T-helper 1 cell treated with Interleukin-12 subunit alpha and Interleukin-12 subunit beta and Interleukin-4 antibody, amounts not matched to agents 30 ng/mL and 1 ng/mL, for 36 hours (primary cell): ENCODE measurements at regions not wholly inside any gene's neighbourhood (a gene's known extent, or its start where the extent isn't known, plus 50 kb on each side); places are given as distances from the start of the nearest gene placed in this dataset.
"Not testable (repeated sequence)": the region's sequence is repeated elsewhere in the genome, so short reads cannot be mapped to it uniquely, and the experiment has no call there.

Source experiments
- intact Hi-C: fragments of 100-400 bp; cut with micrococcal nuclease; formaldehyde crosslinking; loops from one replicate; pipeline ENCODE4 v1.15.1; 2024

DNA sequence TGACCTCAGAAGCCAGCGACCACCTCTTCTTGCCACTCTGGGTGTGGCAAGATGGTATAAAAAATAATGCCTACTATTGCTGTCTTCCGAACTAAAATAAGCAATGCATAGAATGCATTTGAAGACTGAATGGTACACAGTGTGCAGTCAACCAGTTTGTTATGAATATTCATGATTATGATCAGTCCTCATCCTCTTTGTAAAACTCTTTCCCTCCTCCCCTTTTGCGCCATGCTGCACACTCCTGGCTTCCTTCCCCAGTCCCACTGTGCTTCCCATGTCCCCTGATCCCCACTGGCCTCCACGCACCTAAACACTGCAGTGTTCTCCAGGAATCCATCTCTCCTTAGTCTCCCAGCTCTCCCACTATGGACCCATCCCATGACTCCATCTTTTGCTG, 348.0 kb downstream of the SOX9 start:
- intact Hi-C loops, result no loop called here

DNA sequence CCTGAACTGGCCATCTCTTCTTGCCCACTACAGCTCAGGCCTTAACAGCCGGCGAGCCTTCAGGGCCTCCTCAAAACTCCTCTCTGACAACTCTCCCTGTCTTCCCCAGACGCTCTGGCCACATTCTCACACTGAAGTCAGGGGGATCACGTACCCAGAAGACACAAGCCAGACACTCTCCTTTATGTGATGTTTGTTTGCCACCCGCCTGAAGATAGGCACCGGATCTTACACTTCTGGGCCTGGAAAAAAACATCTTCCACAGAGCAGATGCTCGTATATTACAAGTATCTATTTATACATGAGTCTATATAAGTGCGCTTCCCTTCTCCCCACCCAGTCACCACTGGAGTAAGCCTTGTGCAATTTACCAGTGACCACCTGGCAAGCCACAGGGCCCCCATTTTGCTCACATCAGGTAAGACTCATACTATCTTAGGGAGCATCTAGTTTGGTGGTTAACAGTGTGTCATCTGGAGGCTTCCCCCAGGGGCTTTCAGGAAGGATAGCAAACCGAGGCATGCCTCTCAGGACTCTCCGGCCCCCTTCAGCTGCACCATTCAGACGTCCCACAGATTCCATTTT, 349.4 kb downstream of the SOX9 start:
- intact Hi-C loops, result no loop called here

DNA sequence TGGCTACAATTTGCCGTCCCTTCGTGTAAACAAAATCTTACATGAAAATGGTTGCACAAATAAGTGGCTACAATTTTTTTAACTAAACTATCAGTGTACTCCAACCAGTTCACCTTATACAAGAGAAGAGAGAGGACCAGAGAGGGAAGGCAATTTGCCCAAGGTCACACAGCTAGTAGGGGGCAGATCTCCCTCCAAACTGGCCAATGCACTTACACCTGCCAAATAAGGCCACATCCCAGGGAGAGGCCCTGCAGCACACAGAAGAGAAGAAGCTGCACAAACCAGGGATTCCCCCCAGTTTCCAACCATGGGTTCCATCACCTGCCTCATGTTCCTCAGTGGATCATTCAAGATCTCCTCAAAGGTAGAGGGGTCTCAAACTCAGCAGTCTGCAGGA, 349.9 kb downstream of the SOX9 start:
- intact Hi-C loops, result no loop called here

DNA sequence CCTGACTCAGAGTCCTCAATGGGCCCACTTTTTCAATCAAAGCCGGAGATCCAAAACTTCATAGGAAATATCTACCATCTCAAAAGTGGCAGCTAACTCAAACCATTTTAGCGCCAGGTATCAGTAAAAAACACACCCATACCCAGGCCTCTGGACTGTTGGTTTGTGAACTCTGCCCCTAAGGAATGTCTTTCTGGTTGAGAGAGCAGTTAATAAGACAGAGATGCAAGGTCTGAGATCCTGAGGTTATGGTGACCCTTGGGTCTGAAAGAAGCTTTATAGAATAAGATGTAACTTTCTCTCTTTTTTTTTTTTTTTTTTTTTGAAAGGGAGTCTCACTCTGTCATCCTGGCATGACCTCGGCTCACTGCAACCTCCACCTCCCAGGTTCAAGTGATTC, 350.5 kb downstream of the SOX9 start:
- intact Hi-C loops, result no loop called here

DNA sequence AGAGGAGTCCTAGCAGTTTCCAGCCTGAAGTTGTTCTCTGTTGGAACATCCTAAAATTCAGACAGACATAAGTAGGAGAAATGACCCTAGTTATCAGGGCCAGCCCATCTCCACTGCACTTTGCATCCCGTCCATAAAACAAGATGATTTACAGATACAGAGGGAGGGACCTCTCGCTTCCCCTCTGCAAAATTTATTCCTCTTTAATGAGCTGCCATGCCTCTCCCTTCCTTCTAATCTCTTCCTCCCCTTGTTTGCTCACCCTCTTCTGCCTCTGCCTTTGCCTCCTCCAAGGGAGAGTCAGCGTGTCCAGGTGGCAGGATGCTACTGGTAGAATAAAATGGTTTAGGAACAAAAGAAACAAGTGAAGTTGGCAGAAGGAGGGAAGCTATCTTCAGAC, 351.3 kb downstream of the SOX9 start:
- intact Hi-C loops, result no loop called here

DNA sequence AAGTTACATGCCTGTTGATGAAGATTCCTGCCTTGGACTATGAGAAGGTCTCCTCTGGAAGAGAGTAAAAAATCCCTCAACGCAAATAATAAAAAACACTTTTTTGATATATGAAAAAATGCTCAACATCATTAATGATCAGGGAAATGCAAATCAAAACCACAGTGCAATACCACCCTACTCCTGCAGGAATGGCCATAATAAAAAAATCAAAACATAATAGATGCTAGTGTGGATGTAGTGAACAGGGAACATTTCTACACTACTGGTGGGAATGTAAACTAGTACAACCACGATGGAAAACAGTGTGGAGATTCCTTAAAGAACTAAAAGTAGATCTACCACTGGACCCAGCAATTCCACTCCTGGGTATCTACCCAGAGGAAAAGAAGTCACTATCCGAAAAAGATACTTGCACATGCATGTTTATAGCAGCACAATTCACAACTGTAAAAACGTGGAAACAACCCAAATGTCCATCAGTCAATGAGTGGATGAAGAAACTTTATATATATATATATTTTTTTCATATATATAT, 352.1 kb downstream of the SOX9 start:
- intact Hi-C loops, result not testable (repeated sequence)

DNA sequence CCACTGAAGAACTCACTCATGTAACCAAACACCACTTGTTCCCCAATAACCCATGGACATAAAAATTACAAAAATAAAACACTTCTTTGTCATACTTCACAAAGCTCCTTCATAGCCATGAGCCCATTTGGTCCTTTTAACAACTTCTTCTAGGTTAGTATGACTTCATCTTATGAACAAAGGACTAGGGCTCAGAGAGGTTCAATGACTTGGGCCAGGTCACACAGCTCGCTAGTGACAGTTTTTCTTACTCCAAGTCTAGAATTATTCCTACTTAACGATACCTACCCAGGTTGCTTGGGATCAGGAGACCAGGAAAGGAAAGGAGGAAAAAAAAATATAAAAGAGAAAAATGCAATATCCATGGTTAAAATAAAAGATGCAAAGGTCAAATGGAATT, 353.4 kb downstream of the SOX9 start:
- intact Hi-C loops, result no loop called here

DNA sequence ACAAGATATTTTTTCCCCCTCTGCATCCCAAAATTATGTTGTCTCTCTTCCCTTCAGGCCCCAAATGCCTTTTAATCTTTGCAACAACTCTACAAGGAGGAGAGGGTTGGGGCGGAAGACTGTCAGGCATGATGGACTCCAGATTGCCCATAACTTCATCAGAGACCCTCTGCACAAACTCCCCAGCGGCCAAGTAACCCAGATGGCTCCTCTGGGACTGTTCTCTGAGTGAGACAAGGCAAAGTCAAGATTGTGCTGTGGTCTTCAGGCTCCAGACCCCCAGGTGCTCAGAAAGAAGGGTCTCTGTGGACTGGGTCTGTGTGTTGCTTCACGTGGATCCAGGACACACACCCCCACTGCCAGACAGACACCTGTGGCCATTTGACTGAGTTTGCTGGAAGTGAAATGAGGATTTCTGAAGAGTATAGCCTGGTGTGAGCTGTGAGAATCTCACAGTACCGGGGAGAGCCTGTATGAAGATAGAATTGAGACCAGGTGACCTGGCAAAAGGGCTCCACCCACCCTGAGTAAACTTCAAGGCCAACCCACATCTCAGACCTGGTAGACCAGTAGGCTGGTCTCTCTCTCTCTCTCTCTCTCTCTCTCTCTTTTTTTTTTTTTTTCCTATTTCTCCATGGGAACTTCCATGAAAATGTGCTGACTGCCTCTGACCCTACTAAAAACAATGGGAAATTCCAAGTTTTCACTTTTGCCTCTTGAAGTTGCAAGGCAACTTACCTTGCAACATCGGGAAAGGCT, 354.1 kb downstream of the SOX9 start:
- intact Hi-C loops, result no loop called here

DNA sequence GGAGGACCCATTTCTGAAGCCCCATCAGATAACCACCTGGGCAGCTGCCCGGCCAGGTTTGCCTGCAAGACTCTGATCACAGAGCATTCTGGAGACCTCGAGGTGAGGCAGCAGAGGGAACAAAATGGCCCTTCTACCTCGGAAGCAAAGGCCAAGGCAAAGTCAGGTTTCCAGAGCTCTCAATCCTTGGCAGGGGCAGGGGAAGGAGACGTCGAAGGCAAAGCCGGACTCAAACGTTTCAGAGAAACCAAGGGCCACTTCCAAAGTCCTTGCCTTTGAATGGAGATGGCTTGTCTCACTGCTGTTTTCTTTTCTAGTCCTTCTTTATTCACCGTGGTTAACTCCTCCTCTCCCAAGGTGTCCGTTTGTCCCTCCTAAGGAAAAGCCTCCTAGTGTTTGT, 355.3 kb downstream of the SOX9 start:
- intact Hi-C loops, result no loop called here

DNA sequence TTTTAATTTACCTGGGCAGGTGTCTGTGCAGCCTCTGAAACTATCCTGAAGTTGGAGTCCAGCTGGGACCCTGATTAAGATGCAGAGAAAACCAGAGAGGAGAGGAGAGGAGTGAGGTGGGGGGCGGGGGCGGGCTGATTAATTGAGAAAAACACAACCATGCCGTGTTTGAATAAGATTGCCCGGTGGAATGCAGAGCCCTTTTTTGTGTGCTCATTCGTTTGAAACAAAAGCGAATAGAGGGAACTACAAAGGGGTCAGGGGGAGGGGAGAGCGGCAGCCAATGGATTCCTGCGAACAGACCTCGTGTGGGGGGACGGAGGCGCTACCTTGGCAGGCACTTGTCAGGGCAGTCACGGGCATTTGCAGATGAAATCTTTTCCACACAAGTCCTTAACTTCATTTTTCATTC, 355.8 kb downstream of the SOX9 start:
- intact Hi-C loops, result no loop called here

DNA sequence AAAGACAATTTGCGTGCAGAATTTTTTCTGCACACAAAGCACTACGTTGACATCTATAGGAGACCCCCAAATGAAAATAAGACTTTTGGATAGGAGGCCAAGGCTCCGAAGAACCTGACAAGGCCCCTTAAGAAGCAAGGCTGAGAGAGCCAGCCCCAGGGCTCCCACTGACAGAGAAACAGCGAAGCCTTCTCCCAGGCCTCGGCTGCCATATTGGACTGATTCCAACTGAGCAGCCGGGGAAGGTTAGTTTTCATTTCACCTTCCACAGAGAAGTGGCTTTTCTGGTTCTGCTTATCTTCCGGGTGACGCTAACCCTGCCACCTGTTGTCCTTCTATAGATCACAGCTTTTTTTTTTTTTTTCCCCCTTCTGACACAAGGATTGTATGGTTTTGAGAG, 356.7 kb downstream of the SOX9 start:
- intact Hi-C loops, result no loop called here

DNA sequence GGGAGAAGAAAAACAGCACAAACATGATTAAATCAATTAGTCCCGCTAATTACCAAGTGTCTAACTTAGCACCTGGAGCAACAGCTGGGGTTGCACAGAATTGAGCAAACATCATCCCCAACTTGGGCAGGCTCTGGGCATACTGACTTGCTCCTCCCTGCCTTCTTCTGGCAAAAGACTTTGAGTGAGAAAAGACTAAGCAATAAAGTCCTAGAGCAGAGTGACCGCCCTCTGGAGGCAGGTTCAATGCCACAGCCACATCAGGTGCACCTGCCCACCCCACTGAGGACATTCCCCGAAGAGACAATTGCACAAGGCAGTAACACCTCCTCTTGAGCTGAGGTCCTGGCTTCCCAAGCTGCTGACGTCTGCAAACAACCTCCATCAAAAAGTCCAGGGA, 358.3 kb downstream of the SOX9 start:
- intact Hi-C loops, result no loop called here

DNA sequence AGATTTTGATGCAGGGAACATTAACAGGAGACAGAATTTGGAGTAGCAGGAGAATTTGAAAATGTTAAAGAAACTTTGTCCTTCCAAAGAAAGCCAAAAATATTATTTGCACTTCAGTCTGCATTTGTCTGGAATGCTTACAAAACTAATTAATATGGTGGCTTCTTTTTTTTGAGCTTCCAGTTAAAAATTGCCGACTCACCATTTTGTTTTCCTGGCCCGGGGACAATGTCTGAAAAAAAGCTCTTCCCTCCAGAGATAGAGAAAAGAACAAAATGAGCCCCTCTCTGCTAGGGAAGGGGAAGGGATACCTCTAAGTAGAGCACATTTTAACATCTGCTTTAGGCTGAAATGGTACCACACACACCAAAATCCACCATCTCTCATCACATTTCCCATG, 360.8 kb downstream of the SOX9 start:
- intact Hi-C loops, result no loop called here

DNA sequence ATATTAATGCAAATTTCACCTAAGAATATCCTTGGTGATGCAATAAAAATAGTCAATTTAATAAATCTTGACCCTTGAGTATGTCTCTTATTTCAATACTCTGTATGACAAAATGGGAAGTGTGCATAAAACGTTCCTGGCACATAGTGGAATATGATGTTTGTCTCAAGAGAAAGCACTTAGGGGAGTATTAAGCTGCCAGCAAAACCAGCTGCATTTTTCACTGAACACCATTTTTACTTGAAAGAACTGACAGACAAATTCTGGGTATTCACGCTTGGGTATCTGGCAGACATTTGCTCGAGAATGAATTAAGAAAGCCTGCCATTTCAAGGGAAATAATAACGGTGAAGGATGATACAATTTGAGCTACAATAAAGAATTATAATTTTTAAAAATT, 364.8 kb downstream of the SOX9 start:
- intact Hi-C loops, result no loop called here

DNA sequence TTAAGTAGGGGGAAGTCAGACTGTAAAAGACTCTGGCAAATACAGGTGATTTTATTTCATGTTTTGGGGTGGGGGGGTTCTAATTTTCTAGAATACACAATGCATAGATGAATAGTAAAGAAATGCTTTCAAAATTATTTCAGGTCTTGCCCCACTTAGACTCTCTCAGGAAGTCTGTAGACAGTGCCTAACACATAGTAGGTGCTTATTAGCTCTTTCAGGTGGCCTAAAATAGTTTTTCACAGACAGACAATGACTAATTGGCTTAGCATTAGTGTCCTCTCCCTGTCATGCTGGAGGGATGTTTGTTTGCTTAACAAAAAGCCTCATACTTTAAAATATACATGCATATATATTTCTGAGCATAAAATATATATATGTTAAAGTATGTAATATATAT, 366.0 kb downstream of the SOX9 start:
- intact Hi-C loops, result no loop called here

DNA sequence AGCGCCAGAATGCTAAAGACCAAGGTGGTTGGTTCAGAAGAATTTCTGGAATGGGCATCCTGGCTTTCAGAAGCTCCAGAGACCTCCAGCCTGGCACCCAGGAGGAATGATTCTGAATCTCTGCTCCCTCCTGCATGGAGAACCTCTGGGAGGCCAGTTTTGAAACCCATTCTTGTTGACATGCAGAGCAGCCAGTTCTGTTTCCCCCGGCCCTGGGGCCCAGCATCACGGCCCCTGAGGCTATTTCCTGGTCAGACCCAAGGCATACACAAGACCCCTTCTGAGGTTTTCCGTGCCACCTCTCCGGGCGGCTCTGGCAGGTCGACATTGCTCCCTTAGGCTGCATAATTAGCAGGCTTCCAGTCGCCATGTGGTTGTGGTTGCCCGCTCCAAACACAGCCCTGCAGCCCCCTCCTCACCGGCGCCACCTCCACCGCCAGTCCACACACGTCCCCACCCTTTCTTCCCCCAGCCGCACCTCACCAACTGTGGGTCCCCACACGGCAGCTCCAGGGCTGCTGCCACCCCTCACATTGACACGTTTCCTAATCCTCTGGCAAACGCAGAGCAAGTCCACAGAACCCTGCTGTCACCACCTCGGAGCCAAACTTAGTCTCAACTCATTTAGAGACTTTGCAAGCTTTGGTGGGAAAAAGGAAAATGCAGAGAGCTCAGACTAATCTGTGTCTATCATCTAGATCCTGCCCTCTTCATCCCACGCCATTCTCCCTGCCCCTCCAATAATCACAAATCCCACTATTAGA, 367.1 kb downstream of the SOX9 start:
- intact Hi-C loops, result no loop called here

DNA sequence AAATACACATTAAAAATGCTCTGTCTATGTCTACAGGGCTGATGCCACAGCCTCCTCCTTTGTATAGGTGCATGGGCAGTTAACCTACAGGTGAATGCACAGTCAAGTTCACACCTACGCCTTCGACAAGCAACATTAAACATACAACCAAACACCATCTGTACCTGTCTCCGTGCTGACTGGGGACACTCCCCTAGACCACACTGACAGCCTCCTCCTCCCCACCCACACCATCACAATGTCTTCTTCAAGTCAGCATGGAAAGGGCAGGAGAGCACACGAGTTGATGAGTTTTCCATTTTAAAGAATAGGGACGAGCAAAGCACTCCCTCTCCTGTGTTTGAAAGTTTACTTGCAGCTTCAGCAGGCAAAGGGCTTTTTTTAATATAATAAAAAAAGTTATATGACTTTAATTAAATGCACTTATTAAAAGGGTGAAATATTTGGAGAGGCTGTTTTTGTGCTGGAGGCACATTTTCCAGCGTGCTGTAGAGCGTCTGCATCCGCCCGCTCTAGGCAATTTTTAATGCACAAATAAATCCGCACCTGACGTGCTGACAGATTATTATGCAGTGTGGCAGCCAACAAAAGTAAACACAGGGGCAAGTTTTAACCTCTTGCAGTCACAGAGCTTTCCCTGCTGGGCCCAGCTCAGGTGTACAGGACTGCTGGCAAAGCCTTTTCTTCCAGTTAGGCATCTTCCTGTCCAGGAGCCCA, 367.9 kb downstream of the SOX9 start:
- intact Hi-C loops, result no loop called here

DNA sequence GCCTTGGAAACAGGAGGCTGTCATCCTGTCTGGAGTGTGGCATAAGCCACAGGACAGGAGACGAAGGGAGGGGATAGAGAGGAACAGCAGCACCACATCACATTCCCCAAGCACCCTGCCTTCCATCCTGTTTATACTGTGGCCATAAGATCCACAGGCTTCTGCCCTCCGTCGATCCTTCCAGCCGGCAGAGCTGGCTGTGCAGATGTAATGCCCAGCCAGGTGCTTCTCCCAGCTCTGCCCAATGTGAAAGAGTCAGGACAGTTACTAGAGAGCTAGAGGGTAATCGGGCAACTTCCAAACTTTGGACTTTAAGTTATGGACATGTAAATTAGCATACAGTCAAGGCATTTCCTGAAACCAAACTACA, 368.4 kb downstream of the SOX9 start:
- intact Hi-C loops, result no loop called here

DNA sequence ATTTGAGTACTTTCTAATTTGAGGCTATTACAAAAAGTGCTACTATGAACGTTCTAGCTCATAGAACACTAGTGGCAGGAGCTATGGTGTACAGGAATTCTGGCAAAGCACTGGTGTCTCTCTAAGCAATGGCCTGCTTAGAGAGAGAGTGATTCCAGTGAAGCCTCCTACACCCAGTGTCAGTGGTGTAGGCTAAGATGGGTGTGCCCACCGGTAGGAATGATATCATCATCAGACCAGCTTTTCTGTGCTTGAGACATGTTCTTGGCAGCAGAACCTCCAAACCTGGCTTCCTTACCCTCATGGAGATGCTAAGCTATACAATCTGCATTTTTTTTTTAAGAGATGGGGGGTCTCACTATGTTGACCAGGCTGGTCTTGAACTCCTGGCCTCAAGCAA, 370.3 kb downstream of the SOX9 start:
- intact Hi-C loops, result no loop called here

DNA sequence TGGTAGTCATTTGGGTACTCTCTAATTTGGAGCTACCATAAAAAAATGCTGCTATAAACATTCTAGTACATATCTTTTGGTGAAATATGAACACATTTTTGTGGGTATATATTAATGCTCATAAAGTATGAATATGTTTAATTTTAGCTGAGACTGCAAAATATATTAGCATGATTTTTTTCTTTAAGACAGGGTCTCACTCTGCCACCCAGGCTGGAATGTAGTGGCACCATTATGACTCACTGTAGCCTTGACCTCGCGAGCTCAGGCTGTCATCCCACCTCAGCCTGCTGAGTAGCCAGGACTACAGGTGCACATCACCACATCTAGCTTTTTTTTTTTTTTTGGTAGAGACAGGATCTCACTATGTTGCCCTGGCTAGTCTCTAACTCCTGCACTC, 371.7 kb downstream of the SOX9 start:
- intact Hi-C loops, result no loop called here

DNA sequence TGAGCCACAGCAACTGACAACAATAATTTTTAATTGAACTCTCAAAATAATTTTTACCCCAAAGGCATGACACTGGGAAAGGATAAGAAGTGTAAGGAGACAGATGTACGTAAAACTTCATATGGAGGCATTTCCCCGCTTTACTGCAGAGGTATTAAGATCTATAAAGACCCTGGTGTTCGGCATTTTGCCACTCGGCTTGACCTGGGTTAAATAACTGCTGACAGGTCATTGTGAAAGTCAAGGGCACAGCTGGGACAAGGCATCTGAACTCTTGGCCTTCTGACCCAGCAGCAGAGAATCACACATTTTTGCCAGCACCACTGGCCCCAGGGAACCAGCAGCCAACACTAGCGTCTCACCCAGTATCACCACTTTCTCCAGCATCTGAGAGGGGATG, 372.1 kb downstream of the SOX9 start:
- intact Hi-C loops, result no loop called here

DNA sequence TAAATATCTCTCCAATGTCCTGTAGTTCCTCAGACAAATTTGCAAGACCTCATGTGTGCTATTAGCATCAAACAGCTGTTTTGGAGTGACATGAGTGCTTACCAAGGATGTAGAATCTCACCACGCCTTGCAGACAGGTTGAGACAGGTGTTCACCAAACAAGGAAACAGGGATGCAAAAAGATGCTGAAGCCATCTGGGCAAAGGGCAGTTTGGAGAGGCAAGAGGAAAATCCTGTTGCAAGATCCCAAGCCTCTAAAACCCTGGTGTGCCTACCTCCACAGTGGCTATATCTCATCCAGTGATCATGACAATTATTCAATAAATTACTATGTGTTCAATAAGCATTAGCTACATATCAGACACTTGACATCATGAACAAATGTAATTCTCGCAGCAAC, 373.7 kb downstream of the SOX9 start:
- intact Hi-C loops, result no loop called here
